LHCN-M2 (cell line): ENCODE measurements at regions not wholly inside any gene's neighbourhood (a gene's known extent, or its start where the extent isn't known, plus 50 kb on each side); places are given as distances from the start of the nearest gene placed in this dataset.

Source experiments
- DNase-seq: peaks from one replicate; pipeline ENCODE4 v3.0.0-alpha.2; 2012; ENCODE audit warnings: low read depth

DNA sequence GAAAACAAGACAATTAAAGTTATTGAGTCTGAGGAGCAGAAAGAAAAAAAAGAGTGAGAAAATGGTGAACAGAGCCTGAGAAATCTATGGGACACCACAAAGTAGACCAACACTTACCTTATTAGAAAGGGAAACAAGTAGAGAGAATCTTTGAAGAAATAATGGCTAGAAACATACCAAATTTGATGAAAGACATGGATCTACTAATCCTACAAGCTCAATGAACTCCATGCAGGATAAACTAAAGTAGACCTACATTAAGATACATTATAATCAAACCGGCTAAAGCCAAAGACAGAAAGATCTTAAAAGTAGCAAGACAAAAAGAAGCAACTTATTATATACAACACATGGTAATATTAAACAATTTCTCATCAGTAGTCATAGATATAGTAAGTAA, 782.3 kb upstream of the GHITM start:
- DNase-seq, result no peak

- no peak for DNase-seq
Measured at GRCh38 chr10:83357627-83358026, 781.7 kb upstream of the GHITM start.

DNA sequence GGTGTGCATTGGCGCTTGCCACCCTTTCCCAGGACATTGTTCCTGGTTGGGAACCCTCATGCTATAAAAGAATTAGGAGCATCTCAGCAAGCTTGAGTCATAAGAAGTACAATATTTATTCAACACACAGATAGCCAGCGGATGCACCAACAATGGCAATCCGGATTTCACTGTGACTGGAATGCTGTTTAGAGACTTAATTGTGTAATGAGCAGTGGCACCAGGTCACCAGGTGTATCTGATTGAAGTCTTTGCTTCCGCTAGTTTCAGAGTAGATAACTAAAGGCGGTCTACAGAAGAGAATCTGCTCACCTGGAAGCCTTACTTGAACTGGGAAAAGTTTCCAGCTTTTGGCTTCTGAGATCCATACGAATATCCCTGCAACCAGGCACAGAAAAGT, 772.3 kb upstream of the GHITM start:
- DNase-seq, result no peak

GRCh38 chr10:83371696-83372490, 767.4 kb upstream of the GHITM start:
- DNase-seq, result no peak

DNA sequence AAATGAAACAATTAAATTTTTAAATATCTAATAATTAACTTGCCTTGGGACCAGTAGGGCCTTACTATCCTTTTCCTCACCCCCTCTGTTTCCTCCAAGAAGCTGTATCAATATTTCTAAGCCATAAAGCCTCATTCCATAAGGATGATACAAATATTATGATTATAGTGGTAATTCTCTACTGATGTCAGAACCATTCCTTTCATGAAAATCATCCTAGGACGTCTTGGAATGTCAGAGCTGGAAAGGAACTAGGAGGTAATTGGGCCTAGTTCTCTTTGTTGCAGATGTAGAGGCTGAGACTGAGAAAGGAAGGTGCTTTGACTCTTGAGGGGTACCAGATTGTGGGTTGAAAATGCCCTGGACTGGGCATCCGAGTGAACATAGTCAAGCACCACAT, 766.7 kb upstream of the GHITM start:
- DNase-seq, result no peak

GRCh38 chr10:83373671-83374070, 765.6 kb upstream of the GHITM start:
- no peak for DNase-seq

DNA sequence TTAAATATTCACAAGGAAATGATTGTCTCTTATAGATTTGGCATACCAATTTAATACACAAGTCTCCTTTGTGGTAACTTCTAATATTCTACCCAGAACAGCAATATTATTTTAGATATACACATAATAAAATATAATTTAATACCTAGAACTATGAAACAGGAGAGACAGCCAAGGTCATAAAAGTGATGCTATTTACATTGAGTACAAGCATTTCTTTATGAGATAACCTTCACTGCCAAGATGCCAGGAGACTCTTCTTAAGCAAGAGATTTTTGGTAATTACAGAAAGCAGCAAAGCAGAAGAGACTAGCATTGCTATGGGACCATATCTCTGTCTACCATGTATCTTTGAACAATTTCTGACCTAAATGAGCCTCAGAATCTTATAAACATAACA, 764.6 kb upstream of the GHITM start:
- no peak for DNase-seq

DNA sequence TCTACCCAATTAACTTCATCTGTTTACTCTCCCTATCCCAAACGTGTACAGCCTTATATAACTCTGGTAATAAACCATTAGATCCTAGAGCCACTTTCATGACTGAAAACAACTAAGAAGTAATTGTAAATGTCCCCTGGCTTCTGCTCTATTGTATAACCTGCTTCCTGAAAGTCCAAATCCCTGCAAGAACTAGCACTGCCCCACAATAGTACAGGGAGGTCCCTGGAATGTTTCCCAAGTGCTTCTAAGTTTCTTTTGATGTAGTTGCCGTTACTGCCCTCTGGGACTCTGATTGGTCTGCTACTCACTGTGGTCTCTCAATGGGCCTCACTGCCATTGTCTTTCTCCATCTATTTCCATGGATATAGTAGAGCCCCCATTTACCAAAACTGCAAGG, 764.0 kb upstream of the GHITM start:
- no peak for DNase-seq

DNA sequence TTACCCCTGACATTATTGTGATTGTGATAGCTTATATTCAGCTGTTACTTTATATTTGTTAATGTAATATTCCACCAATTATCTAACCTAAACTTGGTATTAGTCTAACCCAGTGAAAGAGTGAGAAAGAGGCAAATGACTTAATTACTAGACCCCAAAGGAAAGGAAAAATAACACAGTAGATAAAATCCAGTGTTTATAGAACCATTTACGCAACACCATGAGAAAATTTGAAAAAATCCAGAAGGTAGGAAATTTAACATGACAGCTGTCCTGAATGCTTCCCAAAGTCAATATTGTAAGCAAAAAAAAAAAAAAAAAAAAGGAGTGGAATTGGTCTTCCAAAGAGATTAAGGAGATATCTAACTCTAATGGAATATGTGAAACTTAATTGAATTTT, 741.5 kb upstream of the GHITM start:
- no peak for DNase-seq

DNA sequence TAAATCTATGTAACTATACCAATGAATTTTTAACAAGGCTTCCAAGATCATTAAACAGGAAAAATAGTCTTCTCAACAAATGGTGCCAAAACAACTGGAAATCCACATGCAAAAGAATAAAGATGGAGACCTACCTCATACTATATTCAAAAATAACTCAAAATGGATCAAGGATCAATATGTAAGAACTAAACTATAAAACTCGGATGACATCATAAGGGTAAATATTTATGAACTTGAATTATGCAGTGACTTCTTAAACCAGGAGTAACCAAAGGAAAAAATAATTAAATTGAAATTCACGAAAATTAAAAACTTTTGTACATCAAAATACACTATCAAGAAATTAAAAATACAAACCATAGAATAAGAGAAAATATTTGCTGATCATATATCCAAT, 728.7 kb upstream of the GHITM start:
- no peak for DNase-seq

DNA sequence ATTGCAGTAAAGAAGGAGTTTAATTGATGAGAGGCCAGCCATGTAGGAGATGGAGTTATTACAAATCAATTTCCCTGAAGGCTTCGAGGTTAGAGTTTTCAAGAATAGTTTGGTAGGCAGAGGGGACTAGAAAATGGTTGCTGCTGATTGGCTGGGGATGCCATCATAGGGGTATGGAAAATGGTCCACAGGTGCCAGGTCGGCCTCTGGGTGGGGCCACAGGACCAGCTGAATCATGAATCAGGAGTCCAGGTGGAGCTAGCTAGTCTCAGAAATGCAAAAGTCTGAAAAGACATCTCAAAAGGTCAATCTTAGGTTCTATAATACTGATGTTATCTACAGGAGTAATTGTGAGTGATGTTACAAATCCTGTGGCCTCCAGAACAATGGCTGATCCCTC, 714.0 kb upstream of the GHITM start:
- no peak for DNase-seq

DNA sequence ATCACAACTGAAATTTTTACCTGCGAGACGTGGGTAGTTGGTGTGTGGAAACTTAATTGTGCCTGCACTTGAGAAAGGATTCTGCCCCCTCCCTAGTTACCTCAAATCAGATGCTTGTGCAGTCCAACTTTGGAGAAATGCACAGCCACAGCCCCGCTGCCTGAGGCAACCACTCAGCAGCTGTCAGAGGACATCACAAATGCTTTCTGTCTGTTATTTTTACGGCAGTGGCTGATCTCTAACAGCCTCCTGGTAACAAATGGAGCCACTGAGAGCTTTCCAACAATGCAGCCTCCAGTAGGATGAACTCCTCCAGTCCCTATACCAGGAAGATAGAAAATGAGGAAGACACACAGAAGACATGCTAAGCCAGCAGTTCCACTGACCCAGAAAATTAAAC, 712.2 kb upstream of the GHITM start:
- DNase-seq, result no peak

GRCh38 chr10:83432261-83433045, 706.9 kb upstream of the GHITM start:
- no peak for DNase-seq

DNA sequence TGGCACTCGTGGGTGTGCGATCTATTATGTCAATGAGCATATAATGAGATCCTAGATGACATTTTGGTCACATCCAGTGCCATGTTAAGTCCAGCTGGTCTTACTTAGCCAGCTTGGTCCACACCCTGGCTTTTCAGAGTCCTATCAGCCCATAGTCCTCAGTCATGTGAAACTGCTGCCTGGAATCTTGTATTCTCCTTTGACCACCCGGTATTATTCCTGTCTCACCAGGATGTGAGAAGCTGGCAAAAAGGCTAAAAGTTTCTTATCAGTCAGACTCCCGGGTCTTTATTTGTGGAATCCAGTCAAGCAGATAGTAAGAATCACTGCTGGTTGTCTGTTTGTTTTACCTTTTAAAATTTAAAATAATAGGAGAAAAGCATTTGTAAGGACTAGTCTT, 705.6 kb upstream of the GHITM start:
- DNase-seq, result no peak

- DNase-seq, result no peak
Measured at GRCh38 chr10:83448013-83448412, 691.3 kb upstream of the GHITM start.

GRCh38 chr10:83458611-83459010, 680.7 kb upstream of the GHITM start:
- no peak for DNase-seq

GRCh38 chr10:83459124-83459523, 680.2 kb upstream of the GHITM start:
- no peak for DNase-seq

GRCh38 chr10:83469728-83470331, 669.5 kb upstream of the GHITM start:
- no peak for DNase-seq

DNA sequence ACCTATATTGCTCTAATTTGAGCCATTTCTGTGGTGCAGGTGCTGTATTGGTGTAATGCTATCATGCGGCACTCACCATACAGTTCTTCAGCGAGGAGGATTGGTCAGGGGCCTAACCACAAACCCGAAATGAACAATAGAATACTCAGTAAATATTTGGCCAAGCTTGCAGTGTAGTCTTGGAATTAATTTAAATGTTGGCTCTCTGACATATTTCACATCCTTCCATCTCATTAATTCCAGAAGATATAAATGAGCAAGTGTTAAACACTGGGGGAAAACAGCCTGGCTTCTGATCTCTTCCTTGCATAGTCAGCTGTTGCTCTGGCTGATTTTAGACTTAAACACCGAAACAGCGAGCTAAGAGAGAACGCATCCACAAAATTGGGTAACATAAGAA, 663.1 kb upstream of the GHITM start:
- DNase-seq, result no peak

GRCh38 chr10:83489161-83489560, 650.1 kb upstream of the GHITM start:
- no peak for DNase-seq

DNA sequence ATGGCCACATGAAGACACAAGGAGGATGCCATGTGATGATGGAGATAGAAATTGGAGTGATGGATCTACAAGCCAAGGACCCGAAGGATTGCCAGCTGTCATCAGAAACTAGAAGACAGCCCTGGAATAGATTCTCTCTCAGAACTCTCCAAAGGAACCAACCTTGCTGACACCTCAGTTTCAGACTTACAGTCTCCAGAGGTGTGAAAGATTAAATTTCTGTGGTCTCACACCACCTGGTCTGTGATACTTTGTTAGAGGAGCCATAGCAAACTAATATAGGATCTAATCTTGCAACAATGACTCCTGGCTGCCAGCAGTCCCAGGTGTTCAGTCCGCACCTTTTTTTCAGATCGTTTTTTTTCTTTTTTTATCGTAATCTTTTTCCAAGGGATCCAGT, 647.3 kb upstream of the GHITM start:
- DNase-seq, result no peak

- no peak for DNase-seq
Measured at GRCh38 chr10:83512681-83513080, 626.6 kb upstream of the GHITM start.

DNA sequence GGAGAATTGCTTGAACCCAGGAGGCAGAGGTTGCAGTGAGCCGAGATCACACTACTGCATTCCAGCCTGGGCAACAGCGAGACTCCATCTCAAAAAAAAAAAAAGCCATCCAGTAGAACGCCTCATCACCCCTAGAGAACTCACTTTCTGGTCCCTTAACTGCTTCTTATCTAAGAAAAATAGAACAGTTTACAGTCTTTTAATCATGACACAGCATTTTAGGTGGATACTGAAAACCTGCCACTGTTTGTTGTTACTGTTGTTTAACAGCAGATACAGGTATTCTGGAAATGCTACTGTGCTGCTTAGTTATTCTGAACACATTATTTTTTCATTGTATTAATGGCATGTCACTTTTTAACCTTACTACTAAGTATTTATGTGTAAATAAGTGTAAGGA, 624.3 kb upstream of the GHITM start:
- no peak for DNase-seq
